Suprapubic skin (tissue), 3 donors: ENCODE measurements at regions not wholly inside any gene's neighbourhood (a gene's known extent, or its start where the extent isn't known, plus 50 kb on each side); places are given as distances from the start of the nearest gene placed in this dataset.

ENCODE experiments used
- CTCF ChIP-seq, 2 donors: fragments of 200-600 bp in 1 of 2; fragments of 450-650 bp in 1 of 2; sonication (generic) in 1 of 2; IDR thresholded peaks; one replicate each; pipeline ENCODE4 v1.5.1; 2016 to 2019; ENCODE audit warnings: antibody characterized with exemption in 2 of 2, mild to moderate bottlenecking in 1 of 2, moderate library complexity in 1 of 2
- POLR2AphosphoS5 ChIP-seq, 3 donors: sonication (generic); formaldehyde crosslinking; IDR thresholded peaks; one replicate each; pipeline ENCODE4 v1.6.1; 2017; ENCODE audit warnings: antibody characterized with exemption in 3 of 3

GRCh38 chr9:73528926-73529325, 377.3 kb downstream of the ANXA1 start:
- TF ChIP-seq CTCF (IDR thresholded peaks at IDR 0.05), result no peak
- TF ChIP-seq POLR2AphosphoS5 (IDR thresholded peaks at IDR 0.05), result no peak
